Transverse colon (tissue), 4 donors: ENCODE measurements at regions not wholly inside any gene's neighbourhood (a gene's known extent, or its start where the extent isn't known, plus 50 kb on each side); places are given as distances from the start of the nearest gene placed in this dataset.

ENCODE experiments used
- DNase-seq: peaks from one replicate; pipeline ENCODE4 v3.0.0-alpha.2; 2019
- H3K27ac ChIP-seq, 4 donors: fragments of 200-600 bp; sonication (generic); 2 replicates each; pipeline ENCODE4 v1.5.1; 2016 to 2018; ENCODE audit warnings: inconsistent platforms in 4 of 4
- H3K27me3 ChIP-seq: fragments of 200-600 bp; sonication (generic); 2 replicates; pipeline ENCODE4 v1.5.1; 2017; ENCODE audit warnings: inconsistent platforms
- H3K36me3 ChIP-seq, 4 donors: fragments of 200-600 bp; sonication (generic); 2 replicates each; pipeline ENCODE4 v1.5.1; 2017 to 2019; ENCODE audit warnings: inconsistent platforms in 4 of 4
- H3K4me1 ChIP-seq, 4 donors: fragments of 200-600 bp; sonication (generic); 2 replicates each; pipeline ENCODE4 v1.5.1; 2017 to 2020; ENCODE audit warnings: inconsistent platforms in 4 of 4
- H3K4me3 ChIP-seq, 4 donors: fragments of 200-600 bp; sonication (generic); 1 replicate in 1 of 4; 2 replicates in 3 of 4; pipeline versions ENCODE4 v1.5.1 to v1.6.1; 2017 to 2019; ENCODE audit warnings: inconsistent platforms in 4 of 4
- H3K9me3 ChIP-seq, 2 donors: fragments of 200-600 bp; sonication (generic); 2 replicates each; pipeline ENCODE4 v1.5.1; 2017 to 2019; ENCODE audit warnings: inconsistent platforms in 2 of 2
- CTCF ChIP-seq, 5 experiments: fragments of 200-600 bp in 3 of 5; fragments of 450-650 bp in 2 of 5; sonication (generic) in 3 of 5; IDR thresholded peaks; 1 replicate in 2 of 5; 2 replicates in 3 of 5; pipeline ENCODE4 v1.5.1; 2016 to 2017; ENCODE audit warnings: antibody characterized with exemption in 5 of 5, inconsistent platforms in 3 of 5, mild to moderate bottlenecking in 2 of 5, moderate library complexity in 1 of 5
- EP300 ChIP-seq: sonication (generic); formaldehyde crosslinking; IDR thresholded peaks from one replicate; pipeline ENCODE4 v1.6.1; 2017; ENCODE audit warnings: antibody characterized with exemption, low read depth
- POLR2A ChIP-seq: fragments of 450-650 bp; IDR thresholded peaks from one replicate; pipeline ENCODE4 v1.6.1; 2016; ENCODE audit warnings: antibody characterized with exemption, mild to moderate bottlenecking, moderate library complexity
- POLR2AphosphoS5 ChIP-seq, 3 donors: sonication (generic); formaldehyde crosslinking; IDR thresholded peaks; one replicate each; pipeline ENCODE4 v1.6.1; 2016; ENCODE audit warnings: antibody characterized with exemption in 3 of 3
- WGBS, 2 donors: methylation state at CpG; one replicate each; pipeline ENCODE4 v1.1.5; 2018; ENCODE audit warnings: low coverage in 1 of 2; 5-methylcytosine and 5-hydroxymethylcytosine counted together
- in situ Hi-C, 4 donors: fragments of 200-750 bp; cut with MboI; loops; one replicate each; pipeline versions ENCODE4 v1.15.0 to v1.15.1; 2017; ENCODE audit warnings: low sequenced_read_pairs in 3 of 4, low pct_ligation_motif_present in 1 of 4, low pct_unique_long_range_greater_than_20kb in 1 of 4
- intact Hi-C: fragments of 100-400 bp; cut with DNase I; formaldehyde crosslinking; loops from one replicate; pipeline ENCODE4 v1.15.1; 2023; ENCODE audit warnings: low total_unique reads

GRCh38 chr3:34570916-34571705 is 772.7 kb downstream of the PDCD6IP start:
- WGBS, 2 donors: 63 to 75% methylated on average over 4 of the region's 4 CpGs
- TF ChIP-seq EP300 (no peak), POLR2AphosphoS5 (IDR thresholded peaks at IDR 0.05) (no peak), POLR2A (no peak), CTCF (IDR thresholded peaks at IDR 0.05) (no peak)

GRCh38 chr3:34571714-34572113 is 773.3 kb downstream of the PDCD6IP start:
- TF ChIP-seq CTCF (IDR thresholded peaks at IDR 0.05) (no peak), POLR2AphosphoS5 (IDR thresholded peaks at IDR 0.05) (no peak), EP300 (no peak), POLR2A (no peak)
- Histone ChIP-seq H3K4me1 (no peaks in the 10 kb centered on the region), H3K9me3 (no peaks in the 10 kb centered on the region), H3K36me3 (no peaks in the 10 kb centered on the region), H3K27ac (no peak overlapping the region), H3K27me3 (no peaks in the 10 kb centered on the region), H3K4me3 (no peak overlapping the region)
- DNase-seq: no peak
- 88 to 100% methylated on average over 1 of the region's 1 CpG for WGBS, 2 donors
- intact Hi-C loops: no loop called here
- in situ Hi-C loops: no loop called here

More at GRCh38 chr3:34570916-34571705, 772.7 kb downstream of the PDCD6IP start:
- DNase-seq: no peak
- H3K36me3 ChIP-seq: no peaks in the 10 kb centered on the region
- intact Hi-C loops (no loop called here), in situ Hi-C loops (no loop called here)
- H3K27me3 ChIP-seq: no peaks in the 10 kb centered on the region
- no peaks in the 10 kb centered on the region for H3K9me3 ChIP-seq
- no peak overlapping the region for H3K27ac ChIP-seq
- no peaks in the 10 kb centered on the region for H3K4me1 ChIP-seq
- no peak overlapping the region for H3K4me3 ChIP-seq

- no peak for DNase-seq
- WGBS, 2 donors: 17 to 68% methylated on average over 2 to 3 of the region's 3 CpGs
- in situ Hi-C loops (no loop called here), intact Hi-C loops (no loop called here)
- Histone ChIP-seq H3K27me3 (no peaks in the 10 kb centered on the region), H3K4me1 (no peaks in the 10 kb centered on the region), H3K27ac (no peak overlapping the region), H3K36me3 (no peaks in the 10 kb centered on the region), H3K9me3 (no peaks in the 10 kb centered on the region), H3K4me3 (no peak overlapping the region)
- TF ChIP-seq EP300: no peak
- TF ChIP-seq CTCF (IDR thresholded peaks at IDR 0.05): no peak
- TF ChIP-seq POLR2AphosphoS5 (IDR thresholded peaks at IDR 0.05): no peak
- TF ChIP-seq POLR2A: no peak
Observed at GRCh38 chr3:34575776-34576175, 777.3 kb downstream of the PDCD6IP start.

- intact Hi-C loops: no loop called here
- TF ChIP-seq POLR2A: no peak
- no peak for TF ChIP-seq POLR2AphosphoS5 (IDR thresholded peaks at IDR 0.05)
- no peak for TF ChIP-seq EP300
- TF ChIP-seq CTCF (IDR thresholded peaks at IDR 0.05): no peak
- no peaks in the 10 kb centered on the region for H3K36me3 ChIP-seq
- no peak overlapping the region for H3K27ac ChIP-seq
- DNase-seq: no peak
- H3K9me3 ChIP-seq: no peaks in the 10 kb centered on the region
- no peak overlapping the region for H3K4me3 ChIP-seq
- in situ Hi-C loops: no loop called here
- H3K27me3 ChIP-seq: no peaks in the 10 kb centered on the region
- H3K4me1 ChIP-seq: no peaks in the 10 kb centered on the region
Observed at GRCh38 chr3:34582055-34582454, 783.6 kb downstream of the PDCD6IP start.
